Neural crest cell (in vitro differentiated cells): ENCODE measurements at regions not wholly inside any gene's neighbourhood (a gene's known extent, or its start where the extent isn't known, plus 50 kb on each side); places are given as distances from the start of the nearest gene placed in this dataset.
A peak's percentile ranks its signal among the peaks of the same experiment; 100 is the strongest.

Experiments used
- DNase-seq: peaks from one replicate; pipeline ENCODE4 v3.0.0; 2021; ENCODE audit warnings: low read depth, mixed read lengths, low spot score
- H3K27ac Mint-ChIP-seq: one replicate; pipeline ENCODE4 v1.8.0; 2021; ENCODE audit warnings: mild to moderate bottlenecking, mixed read lengths; ENCODE audit not compliant: unreplicated experiment
- H3K27me3 Mint-ChIP-seq: 2 replicates; pipeline ENCODE4 v1.8.0; 2021; ENCODE audit warnings: low read depth, mild to moderate bottlenecking, mixed read lengths
- H3K36me3 Mint-ChIP-seq: 2 replicates; pipeline ENCODE4 v1.8.0; 2021; ENCODE audit warnings: low read depth, mild to moderate bottlenecking, mixed read lengths
- H3K4me1 Mint-ChIP-seq: 2 replicates; pipeline ENCODE4 v1.8.0; 2021; ENCODE audit warnings: mixed read lengths
- H3K4me3 Mint-ChIP-seq: one replicate; pipeline ENCODE4 v1.8.0; 2021; ENCODE audit warnings: mild to moderate bottlenecking, mixed read lengths
- H3K9me3 Mint-ChIP-seq: 2 replicates; pipeline ENCODE4 v1.8.0; 2021; ENCODE audit warnings: mixed read lengths
- CTCF ChIP-seq: fragments of 200-600 bp; sonication (generic); conservative IDR thresholded peaks from 2 replicates; pipeline ENCODE4 v1.5.0; 2021; ENCODE audit warnings: antibody characterized with exemption, mild to moderate bottlenecking

GRCh38 chr18:28366676-28367075, 189.7 kb upstream of the CDH2 start:
- no peak overlapping the region for H3K27ac Mint-ChIP-seq

GRCh38 chr18:28365411-28365831, 188.5 kb upstream of the CDH2 start:
- Mint-ChIP-seq H3K4me3 (no peak overlapping the region), H3K36me3 (no peaks in the 10 kb centered on the region), H3K27me3 (no peaks in the 10 kb centered on the region), H3K9me3 (no peaks in the 10 kb centered on the region), H3K27ac (no peak overlapping the region), H3K4me1 (no peaks in the 10 kb centered on the region)
- DNase-seq = no peak
- TF ChIP-seq CTCF = no peak

More at GRCh38 chr18:28366676-28367075, 189.7 kb upstream of the CDH2 start:
- Mint-ChIP-seq H3K36me3 (no peaks in the 10 kb centered on the region), H3K27me3 (no peaks in the 10 kb centered on the region), H3K4me1 (no peaks in the 10 kb centered on the region), H3K9me3 (no peaks in the 10 kb centered on the region), H3K4me3 (no peak overlapping the region)
- no peak for TF ChIP-seq CTCF
- no peak for DNase-seq

- DNase-seq = no peak
- Mint-ChIP-seq H3K4me3 (no peak overlapping the region), H3K4me1 (no peaks in the 10 kb centered on the region), H3K27ac (no peak overlapping the region), H3K27me3 (no peaks in the 10 kb centered on the region), H3K9me3 (no peaks in the 10 kb centered on the region), H3K36me3 (no peaks in the 10 kb centered on the region)
- no peak for TF ChIP-seq CTCF
These were observed 186.2 kb upstream of the CDH2 start for GRCh38 chr18:28363124-28363523.

GRCh38 chr18:28359176-28359575, 182.2 kb upstream of the CDH2 start:
- Mint-ChIP-seq H3K4me3 (no peak overlapping the region), H3K36me3 (no peaks in the 10 kb centered on the region), H3K27me3 (no peaks in the 10 kb centered on the region), H3K4me1 (no peaks in the 10 kb centered on the region), H3K27ac (no peak overlapping the region), H3K9me3 (no peaks in the 10 kb centered on the region)
- DNase-seq = no peak
- no peak for TF ChIP-seq CTCF

GRCh38 chr18:28357766-28358401, 181.0 kb upstream of the CDH2 start:
- no peaks in the 10 kb centered on the region for H3K36me3 Mint-ChIP-seq
- no peak for DNase-seq
- TF ChIP-seq CTCF = peak; percentile 44
- H3K4me3 Mint-ChIP-seq = no peak overlapping the region
- no peaks in the 10 kb centered on the region for H3K9me3 Mint-ChIP-seq
- H3K27ac Mint-ChIP-seq = no peak overlapping the region
- no peaks in the 10 kb centered on the region for H3K4me1 Mint-ChIP-seq
- no peaks in the 10 kb centered on the region for H3K27me3 Mint-ChIP-seq
